Uterus (tissue), 2 donors: ENCODE measurements at regions not wholly inside any gene's neighbourhood (a gene's known extent, or its start where the extent isn't known, plus 50 kb on each side); places are given as distances from the start of the nearest gene placed in this dataset.

Source experiments
- POLR2A ChIP-seq, 2 donors: fragments of 450-650 bp; IDR thresholded peaks; one replicate each; pipeline ENCODE4 v1.6.1; 2016; ENCODE audit warnings: antibody characterized with exemption in 2 of 2, mild to moderate bottlenecking in 1 of 2, moderate library complexity in 1 of 2
- TF ChIP-seq, protein P1 (sequence below), 4 experiments: fragments of 200-600 bp in 2 of 4; fragments of 450-650 bp in 2 of 4; sonication (generic) in 2 of 4; IDR thresholded peaks; one replicate each; pipeline ENCODE4 v1.5.1; 2016 to 2019; ENCODE audit warnings: antibody characterized with exemption in 4 of 4, mild to moderate bottlenecking in 2 of 4, moderate library complexity in 1 of 4

DNA sequence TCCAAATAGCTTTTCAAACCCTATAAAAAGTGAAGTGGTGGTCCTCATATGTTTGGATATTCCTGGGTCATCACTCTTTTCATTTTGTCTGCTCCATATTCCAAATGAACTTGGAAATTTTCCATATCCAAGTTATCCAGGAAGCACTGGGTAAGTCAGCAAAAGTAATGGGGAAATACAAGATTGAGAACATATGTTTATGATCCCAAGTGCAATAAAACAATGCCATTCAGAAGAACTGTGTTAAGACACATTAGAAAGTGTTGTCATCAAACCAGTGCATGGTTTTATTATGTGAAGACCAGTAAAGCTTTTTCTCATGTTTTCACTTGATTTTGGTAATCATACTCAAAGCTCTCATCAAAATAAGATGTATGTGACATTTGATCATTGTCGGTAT lies 363.4 kb downstream of the RPRM start:
- no peak for TF ChIP-seq POLR2A (IDR thresholded peaks at IDR 0.05)
- TF ChIP-seq, protein P1, sequence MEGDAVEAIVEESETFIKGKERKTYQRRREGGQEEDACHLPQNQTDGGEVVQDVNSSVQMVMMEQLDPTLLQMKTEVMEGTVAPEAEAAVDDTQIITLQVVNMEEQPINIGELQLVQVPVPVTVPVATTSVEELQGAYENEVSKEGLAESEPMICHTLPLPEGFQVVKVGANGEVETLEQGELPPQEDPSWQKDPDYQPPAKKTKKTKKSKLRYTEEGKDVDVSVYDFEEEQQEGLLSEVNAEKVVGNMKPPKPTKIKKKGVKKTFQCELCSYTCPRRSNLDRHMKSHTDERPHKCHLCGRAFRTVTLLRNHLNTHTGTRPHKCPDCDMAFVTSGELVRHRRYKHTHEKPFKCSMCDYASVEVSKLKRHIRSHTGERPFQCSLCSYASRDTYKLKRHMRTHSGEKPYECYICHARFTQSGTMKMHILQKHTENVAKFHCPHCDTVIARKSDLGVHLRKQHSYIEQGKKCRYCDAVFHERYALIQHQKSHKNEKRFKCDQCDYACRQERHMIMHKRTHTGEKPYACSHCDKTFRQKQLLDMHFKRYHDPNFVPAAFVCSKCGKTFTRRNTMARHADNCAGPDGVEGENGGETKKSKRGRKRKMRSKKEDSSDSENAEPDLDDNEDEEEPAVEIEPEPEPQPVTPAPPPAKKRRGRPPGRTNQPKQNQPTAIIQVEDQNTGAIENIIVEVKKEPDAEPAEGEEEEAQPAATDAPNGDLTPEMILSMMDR (IDR thresholded peaks at IDR 0.05): no peak
